Stomach (tissue), 4 donors: ENCODE measurements at regions not wholly inside any gene's neighbourhood (a gene's known extent, or its start where the extent isn't known, plus 50 kb on each side); places are given as distances from the start of the nearest gene placed in this dataset.

Source experiments
- EP300 ChIP-seq: sonication (generic); formaldehyde crosslinking; IDR thresholded peaks from one replicate; pipeline ENCODE4 v1.6.1; 2017; ENCODE audit warnings: antibody characterized with exemption
- POLR2AphosphoS5 ChIP-seq, 3 donors: sonication (generic); formaldehyde crosslinking; IDR thresholded peaks; one replicate each; pipeline ENCODE4 v1.6.1; 2016; ENCODE audit warnings: antibody characterized with exemption in 3 of 3
- TF ChIP-seq, protein P1 (sequence below), 7 experiments: fragments of 450-650 bp in 4 of 7; fragments of 200-600 bp in 3 of 7; sonication (generic) in 3 of 7; IDR thresholded peaks; one replicate each; pipeline ENCODE4 v1.5.1; 2016 to 2019; ENCODE audit warnings: antibody characterized with exemption in 7 of 7, control low read depth in 2 of 7, mild to moderate bottlenecking in 1 of 7

DNA sequence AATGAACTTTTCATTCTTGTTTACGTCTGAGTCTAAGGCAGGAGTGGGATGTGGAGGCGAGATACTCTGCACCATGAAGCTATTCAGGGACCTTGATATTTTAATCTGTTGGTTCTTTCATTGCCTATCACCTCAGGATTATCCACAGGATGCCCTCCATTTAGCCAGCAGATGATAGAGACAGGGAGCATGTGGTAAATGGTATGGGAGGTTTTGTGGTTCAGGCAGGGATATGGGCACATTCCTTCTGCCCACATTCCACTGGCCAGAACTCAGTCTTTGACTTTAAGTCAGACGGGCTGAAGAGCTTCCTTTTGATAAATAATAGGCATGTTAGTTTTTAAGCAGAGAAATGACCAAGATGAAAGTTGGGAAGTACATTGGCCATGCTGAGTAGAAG, 548.0 kb upstream of the CCDC54 start:
- TF ChIP-seq, protein P1, sequence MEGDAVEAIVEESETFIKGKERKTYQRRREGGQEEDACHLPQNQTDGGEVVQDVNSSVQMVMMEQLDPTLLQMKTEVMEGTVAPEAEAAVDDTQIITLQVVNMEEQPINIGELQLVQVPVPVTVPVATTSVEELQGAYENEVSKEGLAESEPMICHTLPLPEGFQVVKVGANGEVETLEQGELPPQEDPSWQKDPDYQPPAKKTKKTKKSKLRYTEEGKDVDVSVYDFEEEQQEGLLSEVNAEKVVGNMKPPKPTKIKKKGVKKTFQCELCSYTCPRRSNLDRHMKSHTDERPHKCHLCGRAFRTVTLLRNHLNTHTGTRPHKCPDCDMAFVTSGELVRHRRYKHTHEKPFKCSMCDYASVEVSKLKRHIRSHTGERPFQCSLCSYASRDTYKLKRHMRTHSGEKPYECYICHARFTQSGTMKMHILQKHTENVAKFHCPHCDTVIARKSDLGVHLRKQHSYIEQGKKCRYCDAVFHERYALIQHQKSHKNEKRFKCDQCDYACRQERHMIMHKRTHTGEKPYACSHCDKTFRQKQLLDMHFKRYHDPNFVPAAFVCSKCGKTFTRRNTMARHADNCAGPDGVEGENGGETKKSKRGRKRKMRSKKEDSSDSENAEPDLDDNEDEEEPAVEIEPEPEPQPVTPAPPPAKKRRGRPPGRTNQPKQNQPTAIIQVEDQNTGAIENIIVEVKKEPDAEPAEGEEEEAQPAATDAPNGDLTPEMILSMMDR (IDR thresholded peaks at IDR 0.05) = no peak
- TF ChIP-seq POLR2AphosphoS5 (IDR thresholded peaks at IDR 0.05) (no peak), EP300 (no peak)
